ENCODE measurements at regions not wholly inside any gene's neighbourhood (a gene's known extent, or its start where the extent isn't known, plus 50 kb on each side); places are given as distances from the start of the nearest gene placed in this dataset.

DNA sequence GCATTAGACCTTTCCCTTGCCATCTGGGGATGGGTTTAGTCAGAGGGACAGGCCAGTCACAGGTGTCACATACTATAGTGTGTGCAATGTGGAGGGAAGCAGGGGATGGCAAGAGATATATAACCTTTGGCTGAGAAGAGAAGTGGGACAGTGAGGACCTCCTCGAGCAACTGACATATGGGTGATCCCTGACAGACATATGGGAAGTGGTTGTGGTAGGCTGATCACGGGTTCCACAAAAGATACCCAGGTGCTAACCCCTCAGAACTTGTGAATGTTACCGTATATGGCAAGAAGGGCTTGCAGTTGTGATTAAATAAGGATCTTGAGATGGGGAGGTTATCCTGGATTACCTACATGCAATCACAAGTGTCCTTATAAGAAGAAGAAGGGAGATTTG lies 188.1 kb upstream of the MPHOSPH6 start:
- H3K9ac ChIP-seq (replicated peaks; ENCODE audit: extremely low read depth, insufficient read depth, low read length): no peak overlapping the region
- no peaks in the 10 kb centered on the region for H4K20me1 ChIP-seq (replicated peaks; ENCODE audit: control insufficient read depth, extremely low read depth, insufficient read depth, low read length)
- no peaks in the 10 kb centered on the region for H3K4me1 ChIP-seq (ENCODE audit: control insufficient read depth, extremely low read depth, insufficient read depth, low read length)
- no peaks in the 10 kb centered on the region for H3K79me2 ChIP-seq (ENCODE audit: control insufficient read depth, insufficient read depth, low read length)
- ChIA-PET POLR2A (no interaction called here), CTCF (no interaction called here)
- H3K4me2 ChIP-seq (ENCODE audit: insufficient read depth, low read length): no peak overlapping the region
- no TSS peak for BruUV-seq (replicated peaks)
- no peak overlapping the region for H3K27ac ChIP-seq (ENCODE audit: insufficient read depth, low read depth, low read length)
- no peaks in the 10 kb centered on the region for H3K9me1 ChIP-seq (replicated peaks; ENCODE audit: control insufficient read depth, extremely low read depth, insufficient read depth, low read length)
- no peak for FAIRE-seq
- H3K27me3 ChIP-seq (ENCODE audit: control insufficient read depth in 2 of 2, insufficient read depth in 2 of 2, low read length in 2 of 2): peaks cover 2 to 4% of the 10 kb centered on the region in 2 experiments
- dilution Hi-C loops (cut with MboI; ENCODE audit: extremely low pct_ligation_motif_present, low sequenced_read_pairs): no loop called here
- no peak for DNase-seq (ENCODE audit: low read depth, low spot score)
- no peak overlapping the region for H2AFZ ChIP-seq (ENCODE audit: low read depth, low read length)
- TF ChIP-seq MYC (IDR thresholded peaks at IDR 0.05; ENCODE audit: low read depth, low read length): no peak
- TF ChIP-seq JUN (IDR thresholded peaks at IDR 0.05; ENCODE audit: borderline replicate concordance, insufficient read depth, insufficient read length, low read depth): no peak
- TF ChIP-seq POLR2A (IDR thresholded peaks at IDR 0.05; ENCODE audit: low read depth, low read length): no peak
- TF ChIP-seq GATA2 (IDR thresholded peaks at IDR 0.05; ENCODE audit: insufficient read depth, insufficient read length, low read depth, low read length): no peak
- TF ChIP-seq EZH2 (IDR thresholded peaks at IDR 0.05; ENCODE audit: borderline replicate concordance, low read depth, low read length, severe bottlenecking): no peak
- TF ChIP-seq, protein P1, sequence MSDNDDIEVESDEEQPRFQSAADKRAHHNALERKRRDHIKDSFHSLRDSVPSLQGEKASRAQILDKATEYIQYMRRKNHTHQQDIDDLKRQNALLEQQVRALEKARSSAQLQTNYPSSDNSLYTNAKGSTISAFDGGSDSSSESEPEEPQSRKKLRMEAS (IDR thresholded peaks at IDR 0.05; ENCODE audit: insufficient read depth, insufficient read length): no peak
- TF ChIP-seq FOS (IDR thresholded peaks at IDR 0.05; ENCODE audit: borderline replicate concordance, insufficient read depth, low read length): no peak
- TF ChIP-seq POLR2AphosphoS5 (IDR thresholded peaks at IDR 0.05; ENCODE audit: insufficient read depth, low read depth, low read length): no peak
- TF ChIP-seq, protein P2, sequence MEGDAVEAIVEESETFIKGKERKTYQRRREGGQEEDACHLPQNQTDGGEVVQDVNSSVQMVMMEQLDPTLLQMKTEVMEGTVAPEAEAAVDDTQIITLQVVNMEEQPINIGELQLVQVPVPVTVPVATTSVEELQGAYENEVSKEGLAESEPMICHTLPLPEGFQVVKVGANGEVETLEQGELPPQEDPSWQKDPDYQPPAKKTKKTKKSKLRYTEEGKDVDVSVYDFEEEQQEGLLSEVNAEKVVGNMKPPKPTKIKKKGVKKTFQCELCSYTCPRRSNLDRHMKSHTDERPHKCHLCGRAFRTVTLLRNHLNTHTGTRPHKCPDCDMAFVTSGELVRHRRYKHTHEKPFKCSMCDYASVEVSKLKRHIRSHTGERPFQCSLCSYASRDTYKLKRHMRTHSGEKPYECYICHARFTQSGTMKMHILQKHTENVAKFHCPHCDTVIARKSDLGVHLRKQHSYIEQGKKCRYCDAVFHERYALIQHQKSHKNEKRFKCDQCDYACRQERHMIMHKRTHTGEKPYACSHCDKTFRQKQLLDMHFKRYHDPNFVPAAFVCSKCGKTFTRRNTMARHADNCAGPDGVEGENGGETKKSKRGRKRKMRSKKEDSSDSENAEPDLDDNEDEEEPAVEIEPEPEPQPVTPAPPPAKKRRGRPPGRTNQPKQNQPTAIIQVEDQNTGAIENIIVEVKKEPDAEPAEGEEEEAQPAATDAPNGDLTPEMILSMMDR (IDR thresholded peaks at IDR 0.05; ENCODE audit: extremely low read depth in 1 of 2, insufficient read depth in 1 of 2, low read depth in 1 of 2, low read length in 2 of 2): no peak
- H3K9me3 ChIP-seq (replicated peaks; ENCODE audit: control insufficient read depth, insufficient read depth, low read length): no peaks in the 10 kb centered on the region
- no peaks in the 10 kb centered on the region for H3K36me3 ChIP-seq (ENCODE audit: control insufficient read depth in 2 of 2, extremely low read depth in 1 of 2, insufficient read depth in 2 of 2, low read length in 2 of 2)
- no peak overlapping the region for H3K4me3 ChIP-seq (replicated peaks in 1 of 3; ENCODE audit: insufficient read depth in 1 of 3, low read depth in 1 of 3, low read length in 3 of 3)
- intact Hi-C loops (cut with micrococcal nuclease): no loop called here

All from endothelial cell of umbilical vein (primary cell).